EL (cell line): ENCODE measurements at regions not wholly inside any gene's neighbourhood (a gene's known extent, or its start where the extent isn't known, plus 50 kb on each side); places are given as distances from the start of the nearest gene placed in this dataset.

Experiments used
- DNase-seq: peaks from one replicate; pipeline ENCODE4 v3.0.0-alpha.2; 2016

DNA sequence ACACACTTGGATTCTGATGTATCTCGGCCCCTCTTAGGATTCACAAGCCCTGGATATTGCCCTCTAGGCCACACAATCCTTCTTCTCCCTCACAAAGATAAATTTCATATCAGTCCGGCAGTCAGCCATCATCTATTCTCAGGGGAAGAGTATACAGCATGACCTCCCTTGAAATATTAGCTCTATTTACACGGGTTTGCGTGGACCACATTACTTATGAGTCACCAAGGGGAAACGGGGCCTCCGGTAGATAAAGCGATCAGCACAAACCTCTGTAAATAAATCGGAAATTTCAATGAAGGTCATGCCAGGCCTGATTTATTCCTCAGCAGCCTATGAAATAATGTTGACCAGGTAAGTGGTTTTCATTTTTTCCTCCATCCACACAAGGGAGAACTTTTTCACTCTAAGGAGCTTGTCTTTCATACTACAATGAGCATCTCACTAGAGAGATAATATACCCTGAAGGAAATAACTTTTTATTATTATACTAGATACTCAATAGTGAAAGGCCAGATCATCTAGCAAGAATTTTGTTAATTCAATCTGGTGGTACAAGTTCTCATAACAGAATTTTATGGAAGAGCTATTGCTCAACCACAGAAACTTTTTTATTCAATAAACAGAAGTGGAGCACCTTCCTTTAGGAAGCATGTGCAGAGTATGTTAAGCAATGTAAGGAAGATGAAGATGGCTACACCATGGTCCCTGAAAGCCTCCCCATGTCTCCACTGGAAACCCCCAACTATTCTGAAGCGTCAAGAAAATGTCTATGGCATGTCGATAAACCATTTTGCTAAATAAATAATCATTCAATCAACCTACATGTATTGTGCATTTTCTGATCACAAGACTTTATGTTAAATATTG is 125.2 kb upstream of the PIK3C3 start:
- no peak for DNase-seq

DNA sequence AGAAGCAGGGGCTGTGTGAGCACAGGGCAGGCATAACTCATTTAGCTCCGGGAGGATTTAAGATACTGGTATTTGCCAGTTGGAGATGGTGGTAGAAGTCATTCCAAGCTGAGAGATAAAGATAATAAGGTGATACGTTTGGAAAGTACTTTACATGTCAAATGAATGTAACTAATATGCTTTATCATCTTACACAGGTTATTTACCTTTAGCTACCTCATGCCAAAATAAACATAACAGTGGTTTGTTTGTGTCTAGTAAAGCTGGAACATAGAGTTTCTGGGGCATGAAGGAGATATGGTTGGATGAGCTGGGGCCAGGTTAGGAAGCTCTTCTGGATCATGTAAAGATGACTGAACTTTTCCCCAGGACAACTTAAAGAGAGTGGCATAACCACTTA is 126.9 kb upstream of the PIK3C3 start:
- DNase-seq: no peak

DNA sequence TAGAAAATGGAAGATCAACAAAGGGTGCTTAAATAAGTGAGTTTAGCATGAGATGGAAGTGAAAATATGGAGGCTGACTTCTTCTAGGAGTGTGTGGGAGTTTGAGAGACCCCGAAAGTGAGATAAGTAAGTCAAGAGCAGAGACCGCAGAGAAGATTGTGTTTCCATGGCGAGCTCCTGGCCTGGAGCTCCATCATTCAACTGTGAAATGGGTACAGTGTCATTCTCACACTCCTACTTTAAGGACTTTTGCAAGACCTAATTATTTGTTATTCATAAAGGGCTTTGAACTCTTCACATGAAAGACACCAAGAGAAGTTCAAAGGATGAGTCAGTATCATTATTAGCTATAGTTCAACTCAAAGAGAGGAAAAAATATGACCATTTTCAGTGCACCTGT is 134.2 kb upstream of the PIK3C3 start:
- DNase-seq: no peak

DNA sequence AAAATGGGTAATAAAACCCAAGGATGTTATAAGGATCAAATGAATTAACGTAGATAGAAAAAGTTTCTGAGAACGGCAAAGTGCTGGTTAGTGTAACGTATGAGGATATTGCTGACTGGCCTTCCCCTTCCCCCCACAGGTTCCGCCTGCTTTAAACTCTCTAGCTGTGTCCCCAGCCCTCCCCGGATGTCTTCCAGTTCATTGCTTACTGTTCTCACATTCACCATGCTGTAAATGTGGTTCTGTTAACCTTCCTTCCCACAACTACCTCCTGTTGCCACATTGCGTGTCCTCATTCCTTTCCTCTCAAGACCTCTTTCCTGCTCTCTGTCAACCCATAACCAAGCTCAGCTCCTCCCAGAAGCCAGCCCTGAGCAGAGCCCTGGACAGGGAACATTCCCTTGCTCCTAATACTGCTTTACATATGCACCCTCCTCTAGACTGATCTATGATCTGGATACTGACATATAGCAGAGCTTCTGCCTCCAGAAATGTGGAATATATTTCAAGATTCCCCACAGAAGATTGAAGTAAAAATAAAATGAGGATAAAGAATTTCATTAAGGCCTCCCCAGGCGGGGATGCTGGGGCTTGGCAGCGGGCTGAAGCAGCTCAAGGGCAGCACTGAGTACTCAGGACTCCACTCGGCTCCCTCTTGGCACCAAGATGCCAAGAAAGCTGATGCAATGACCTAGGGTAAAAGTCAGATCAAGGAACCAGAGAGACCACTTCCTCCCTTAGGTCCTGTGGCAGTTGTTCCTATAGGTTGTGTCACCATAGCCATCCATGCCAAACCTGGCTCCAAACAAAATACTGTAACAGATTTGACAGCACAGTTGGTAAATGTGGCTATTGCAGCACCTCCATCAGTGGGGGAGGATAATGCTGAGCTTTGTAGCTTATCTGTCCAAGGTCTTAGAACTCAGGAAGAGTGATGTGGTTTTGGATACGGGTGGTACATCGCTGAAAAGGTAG is 136.4 kb upstream of the PIK3C3 start:
- DNase-seq: no peak

DNA sequence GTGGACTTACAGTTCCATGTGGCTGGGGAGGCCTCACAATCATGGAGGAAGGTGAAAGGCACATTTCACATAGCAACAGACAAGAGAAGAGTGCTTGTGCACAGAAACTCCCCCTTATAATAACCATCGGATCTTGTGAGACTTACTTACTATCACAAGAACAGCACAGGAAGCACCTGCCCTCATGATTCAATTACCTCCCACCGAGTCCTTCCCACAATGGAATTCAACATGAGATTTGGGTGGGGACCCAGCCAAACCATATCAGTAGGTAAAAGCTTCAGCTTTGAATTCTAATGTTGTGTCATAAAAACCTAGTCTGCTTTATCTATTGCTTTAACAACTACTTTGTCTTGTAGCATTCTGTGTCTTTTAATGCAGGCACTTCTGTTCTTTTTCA is 140.4 kb upstream of the PIK3C3 start:
- no peak for DNase-seq

DNA sequence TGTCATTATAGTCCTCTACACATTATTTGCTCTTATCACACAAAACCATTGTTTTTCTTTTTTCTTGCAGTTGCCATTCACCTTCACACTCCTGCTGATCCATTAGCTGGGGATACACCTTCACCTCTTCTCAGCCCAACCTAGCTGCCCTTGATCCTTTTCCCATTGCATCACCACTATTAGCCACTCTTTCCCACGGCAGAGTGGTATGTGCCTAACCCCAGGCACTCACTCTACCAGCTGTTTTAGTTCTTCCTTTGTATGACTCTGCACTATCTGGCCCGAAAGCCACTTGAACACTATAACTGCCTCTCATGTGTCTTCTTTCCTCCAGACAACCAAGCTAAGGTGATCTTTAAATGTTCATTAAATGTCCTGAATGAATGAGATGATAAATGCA is 145.4 kb upstream of the PIK3C3 start:
- DNase-seq: no peak

DNA sequence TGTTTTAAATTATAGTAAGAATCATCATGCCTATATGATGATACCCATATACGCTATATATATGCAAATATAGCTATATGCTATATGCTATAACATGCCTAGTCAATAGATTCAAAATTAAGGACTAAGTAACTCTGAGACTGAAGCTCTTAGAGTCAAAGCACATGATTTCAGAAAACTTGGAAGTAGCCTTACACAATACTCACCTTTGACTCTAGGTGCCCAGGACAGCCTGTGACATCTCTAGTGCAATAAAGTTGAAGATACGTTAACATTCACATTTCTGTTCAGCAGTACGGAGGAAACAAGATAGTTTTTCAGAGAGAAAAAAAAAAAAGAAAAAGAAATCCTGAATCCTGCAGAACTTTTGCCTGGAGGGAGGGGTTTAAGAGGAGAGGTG is 149.7 kb upstream of the PIK3C3 start:
- no peak for DNase-seq

DNA sequence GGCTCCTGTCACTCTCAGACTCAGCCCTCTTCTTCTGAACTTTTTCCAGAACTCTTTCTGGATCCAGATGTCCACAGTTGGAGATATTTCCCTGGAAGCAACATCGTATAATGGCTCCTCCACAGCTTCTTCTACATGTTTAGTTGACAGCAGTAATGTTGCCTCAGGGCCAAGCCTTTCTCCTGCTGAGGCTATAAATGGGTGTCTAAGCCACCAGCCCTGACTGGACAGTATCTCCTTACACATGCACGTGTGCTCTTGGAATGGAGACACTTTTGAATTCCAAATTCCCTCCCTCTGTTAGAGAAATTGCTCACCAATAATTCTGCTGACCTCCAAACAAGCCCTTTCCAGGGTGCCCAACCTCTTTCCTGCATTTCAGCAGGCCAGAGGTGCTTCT is 156.2 kb upstream of the PIK3C3 start:
- DNase-seq: no peak

DNA sequence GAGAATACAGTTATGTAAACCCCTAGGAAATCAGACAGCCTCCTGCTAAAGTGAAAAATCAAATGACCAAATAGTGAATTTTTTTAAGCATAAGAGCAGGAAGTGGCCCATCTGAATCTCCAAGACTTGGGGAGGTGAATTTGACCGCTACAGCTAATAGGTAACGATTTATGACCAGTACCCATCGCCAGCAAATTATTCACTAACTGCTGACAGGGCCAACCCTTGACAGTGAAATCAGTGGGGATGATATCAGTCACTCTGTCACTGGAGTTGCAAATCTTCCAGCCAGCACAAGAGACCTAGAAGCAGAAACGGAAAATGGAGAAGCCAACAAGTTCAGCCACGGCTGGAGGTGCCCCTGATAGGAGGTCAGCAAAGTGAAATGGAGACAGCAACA is 164.3 kb upstream of the PIK3C3 start:
- no peak for DNase-seq

DNA sequence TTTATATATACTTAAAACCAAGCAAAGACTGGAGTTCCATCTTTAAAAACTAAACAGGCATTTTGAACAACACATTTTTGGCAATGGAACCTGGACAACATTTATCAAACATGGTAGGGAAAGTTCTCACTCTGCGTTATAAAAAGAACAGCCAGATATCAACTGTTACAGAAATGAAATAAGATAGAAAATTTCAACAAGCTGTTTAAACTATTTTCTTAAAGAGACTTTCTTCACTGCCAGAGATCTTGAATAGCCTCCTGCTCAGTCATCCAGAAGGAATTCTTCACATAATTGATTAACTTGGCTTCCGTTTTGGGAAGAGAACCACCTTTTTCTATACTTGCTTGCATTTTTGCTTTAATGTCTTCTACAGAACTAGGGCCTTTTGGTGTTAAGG is 166.0 kb upstream of the PIK3C3 start:
- no peak for DNase-seq

DNA sequence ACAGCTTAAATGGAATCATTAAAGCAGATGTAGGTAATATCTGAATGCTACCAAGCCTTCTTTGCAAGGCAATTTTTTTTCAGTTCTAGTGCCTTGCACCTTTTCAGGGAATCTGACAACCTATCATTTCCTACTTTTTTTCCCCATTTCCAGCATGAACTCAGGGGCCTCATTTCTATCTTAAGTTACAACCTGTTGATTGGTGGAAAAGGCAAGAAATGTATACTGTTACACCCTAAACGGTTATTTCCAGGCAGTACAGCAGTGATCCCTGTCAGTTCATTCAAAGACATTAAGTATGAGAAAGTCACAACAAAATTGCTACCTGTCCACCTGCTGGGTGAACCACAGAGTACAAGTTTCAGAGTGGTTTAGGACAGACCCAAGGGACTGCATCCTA is 171.2 kb upstream of the PIK3C3 start:
- DNase-seq: no peak

DNA sequence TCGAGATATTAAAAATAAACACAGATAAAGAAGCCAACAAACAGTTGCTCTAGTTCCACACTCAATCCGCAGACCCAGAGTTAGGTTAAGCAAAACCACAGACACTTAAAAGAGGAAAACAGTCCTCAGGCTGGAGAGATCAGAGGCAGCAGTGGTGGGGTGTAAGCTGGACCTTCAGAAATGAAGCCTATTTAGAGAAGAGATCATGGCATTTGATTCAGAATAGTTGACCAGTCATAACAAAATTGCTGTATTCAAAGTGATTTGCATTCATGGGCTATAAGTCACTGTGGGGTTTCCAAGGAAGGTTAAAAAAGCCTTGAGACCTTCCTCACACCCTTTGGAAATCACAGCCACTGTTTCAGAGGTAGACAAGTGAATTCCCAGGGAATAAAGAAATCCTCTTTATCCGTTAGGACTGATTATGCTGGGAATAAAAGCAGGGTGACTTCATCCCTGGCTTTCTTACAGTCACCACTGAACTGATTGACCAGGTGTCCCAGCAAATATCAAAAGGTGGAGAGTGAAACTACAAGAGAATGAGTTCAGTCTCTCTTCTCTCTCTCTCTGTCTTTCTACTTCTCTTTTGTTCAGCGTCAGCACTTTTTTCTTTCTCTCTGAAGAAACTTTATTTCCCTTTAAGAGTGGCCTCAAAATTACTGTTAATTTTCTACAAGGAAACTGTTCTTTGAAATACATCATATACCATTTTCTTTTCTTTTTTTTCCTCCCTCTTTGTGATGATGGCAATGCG is 171.8 kb upstream of the PIK3C3 start:
- no peak for DNase-seq

DNA sequence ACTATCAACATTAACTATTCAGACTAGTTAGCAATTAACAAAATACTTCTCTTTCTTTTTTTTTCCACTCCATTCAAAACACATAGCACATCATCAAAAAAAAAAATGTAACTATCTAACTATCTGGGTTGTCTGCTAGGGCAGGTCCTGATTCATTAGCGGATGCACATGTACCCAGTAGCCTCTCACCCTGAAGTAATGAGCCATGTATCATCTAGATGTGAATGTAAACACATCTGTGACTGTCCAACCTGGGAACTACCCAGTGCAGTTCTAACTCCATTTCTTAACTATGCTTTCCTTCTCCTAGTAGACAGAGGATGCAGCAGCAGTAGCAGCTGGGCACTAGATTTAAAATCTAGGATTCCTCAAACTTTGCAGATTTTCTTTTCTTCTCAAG is 183.1 kb upstream of the PIK3C3 start:
- no peak for DNase-seq

DNA sequence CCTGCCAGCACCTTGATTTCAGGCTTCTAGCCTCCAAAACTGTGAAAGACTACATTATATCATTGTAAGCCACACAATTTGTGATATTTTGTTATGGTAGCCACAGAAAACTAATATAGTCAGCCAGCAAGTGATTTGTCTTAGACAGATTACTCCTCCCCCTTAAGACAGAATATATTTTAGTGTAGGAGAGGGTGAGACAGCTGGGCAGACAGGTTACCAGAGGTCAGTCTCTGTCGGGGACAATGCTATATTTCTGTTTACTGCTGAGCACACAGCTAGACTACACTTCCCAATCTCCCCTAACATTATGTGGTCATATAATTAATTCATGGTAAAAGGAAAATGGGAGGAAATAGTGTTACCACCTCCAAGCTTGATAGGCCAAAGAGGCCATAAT is 185.8 kb upstream of the PIK3C3 start:
- DNase-seq: no peak

DNA sequence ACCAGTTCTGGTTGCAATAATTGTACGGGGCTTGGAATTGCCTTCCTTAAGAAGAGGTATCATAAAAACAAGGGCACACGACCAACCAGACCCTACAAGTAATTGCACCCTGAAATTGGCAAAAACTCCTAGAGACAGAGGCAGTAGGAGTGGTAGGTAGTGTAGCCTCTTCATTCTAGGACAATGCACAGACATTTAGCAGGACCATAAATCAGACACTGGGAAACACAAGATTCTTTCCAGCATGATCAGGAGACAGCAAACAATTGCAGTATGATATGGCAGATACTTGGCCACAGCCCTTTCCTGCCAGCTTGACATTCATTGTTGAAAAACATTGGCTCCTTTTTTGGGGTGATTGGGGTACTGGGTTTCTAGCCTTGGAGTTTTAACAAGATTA is 186.6 kb upstream of the PIK3C3 start:
- no peak for DNase-seq

DNA sequence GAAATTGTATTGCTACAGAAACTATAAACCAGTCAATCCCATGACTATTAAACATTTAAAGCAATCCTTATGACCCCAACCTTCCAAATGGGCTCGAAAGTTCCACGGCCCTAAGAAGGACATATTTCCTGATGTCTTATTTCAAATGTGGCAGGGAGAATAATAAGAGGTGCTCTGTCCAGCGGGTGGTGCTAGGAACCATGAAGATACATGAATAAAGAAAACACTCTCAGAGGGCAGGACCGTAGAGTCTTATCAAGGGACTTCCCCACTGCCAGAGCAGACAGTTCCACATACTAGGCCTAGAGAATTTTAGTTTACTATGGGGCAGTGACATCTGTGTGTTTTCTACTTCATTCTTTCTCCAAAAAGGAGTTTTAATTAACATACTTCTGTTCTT is 187.1 kb upstream of the PIK3C3 start:
- peak; percentile 36 for DNase-seq

DNA sequence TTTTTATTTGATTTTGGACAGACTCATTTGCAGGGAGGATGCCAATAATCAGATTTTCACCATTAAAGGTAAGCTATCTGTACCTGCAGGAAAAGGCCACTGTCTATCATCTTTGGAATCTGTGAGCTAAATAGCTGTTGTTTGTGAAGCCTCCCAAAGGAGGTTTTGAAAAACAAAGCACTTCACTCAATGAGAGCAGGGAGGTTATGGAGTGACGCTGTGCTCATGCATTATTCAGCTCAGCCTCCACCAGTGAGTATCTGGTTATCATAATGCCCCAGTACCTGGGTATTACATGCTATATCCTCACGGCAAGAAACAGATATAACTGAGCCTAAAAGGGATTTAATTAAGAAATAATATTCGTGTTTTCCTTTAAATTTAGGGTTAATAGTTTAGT is 189.6 kb upstream of the PIK3C3 start:
- no peak for DNase-seq

DNA sequence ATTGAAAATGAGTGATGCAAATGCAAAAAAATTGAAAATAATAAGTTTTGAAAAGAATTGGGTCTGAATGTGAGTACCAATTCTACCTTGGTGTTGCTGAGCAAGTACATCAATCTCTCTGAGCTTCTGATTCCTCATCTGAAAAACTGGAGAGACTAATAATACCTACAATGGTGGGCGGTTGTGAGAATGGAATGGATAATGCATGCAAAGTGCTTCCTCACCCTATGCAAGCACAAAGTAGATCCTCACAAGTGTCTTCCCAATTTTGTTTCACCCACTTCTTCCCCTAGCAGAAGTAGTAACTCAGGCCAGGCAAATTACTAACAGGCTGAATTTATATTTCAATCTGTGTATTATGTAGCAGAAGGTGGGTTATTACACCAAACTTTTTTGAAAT is 191.7 kb upstream of the PIK3C3 start:
- no peak for DNase-seq

DNA sequence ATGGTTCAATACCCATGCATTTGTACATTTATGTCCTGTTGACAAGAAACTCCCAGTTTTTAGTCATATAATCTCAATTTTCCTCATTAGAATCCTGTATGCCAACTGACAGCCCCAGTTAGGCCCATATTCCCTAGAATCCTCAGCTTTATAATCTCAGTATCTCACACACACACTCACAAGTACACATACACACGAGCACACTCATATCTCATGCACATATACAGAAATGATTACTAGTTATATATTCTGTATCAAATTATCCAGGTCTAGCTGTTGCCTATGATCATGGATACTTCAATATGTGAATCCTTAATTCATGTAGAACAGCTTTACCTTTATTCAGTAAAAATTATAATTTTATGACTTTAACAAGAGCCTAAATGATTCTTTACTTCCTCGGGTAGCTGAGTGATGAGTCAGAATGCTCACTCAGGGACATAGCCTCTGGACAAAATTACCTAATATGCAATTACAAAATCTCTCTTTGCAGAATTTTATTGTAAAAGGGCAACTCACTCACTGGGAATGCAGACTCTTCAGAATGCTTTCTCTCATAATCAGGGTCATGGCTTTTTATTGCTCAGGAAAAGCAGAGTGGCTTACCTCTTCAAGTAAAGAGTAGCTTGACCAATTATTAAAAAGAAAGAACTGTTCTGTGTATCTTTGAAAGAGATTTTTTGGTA is 193.6 kb upstream of the PIK3C3 start:
- DNase-seq: peak; percentile 92

DNA sequence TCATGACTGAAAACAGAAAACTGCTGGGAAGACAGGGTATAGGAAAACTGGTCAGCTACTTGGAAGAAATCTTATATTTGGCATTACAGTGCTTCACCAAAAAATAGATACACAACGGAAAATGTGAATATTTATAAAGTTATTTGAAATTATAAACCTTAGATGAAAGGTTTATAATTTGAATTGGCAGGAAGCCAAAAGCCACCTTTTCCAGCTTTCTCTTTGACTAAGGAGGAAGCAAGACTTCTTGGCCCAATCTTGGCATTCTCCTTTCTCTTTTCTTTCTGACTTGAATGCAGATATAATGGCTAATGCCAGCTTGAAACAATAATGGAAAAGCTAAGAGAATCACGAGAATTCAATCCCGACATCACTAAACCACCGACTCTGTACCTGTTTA is 196.5 kb upstream of the PIK3C3 start:
- DNase-seq: no peak

DNA sequence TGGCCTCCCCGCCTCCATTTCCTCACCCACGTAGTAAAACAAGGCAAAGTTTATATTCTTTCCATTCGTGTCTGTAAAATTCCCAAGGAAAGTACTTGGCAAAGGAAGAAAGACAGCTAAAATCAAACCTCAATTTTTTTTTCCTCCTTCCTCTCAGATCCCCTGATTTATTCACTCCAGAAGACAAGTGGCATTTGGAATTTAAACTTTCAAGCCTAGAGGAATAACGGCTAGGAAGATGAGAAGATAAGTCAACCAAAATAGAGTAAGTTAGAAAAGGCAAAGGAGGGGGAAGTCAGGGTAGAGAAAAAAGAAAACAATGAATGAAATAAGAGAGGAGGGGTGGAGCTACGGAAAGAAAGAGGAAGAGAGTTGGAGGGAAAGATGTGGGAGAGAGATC is 198.9 kb upstream of the PIK3C3 start:
- no peak for DNase-seq

DNA sequence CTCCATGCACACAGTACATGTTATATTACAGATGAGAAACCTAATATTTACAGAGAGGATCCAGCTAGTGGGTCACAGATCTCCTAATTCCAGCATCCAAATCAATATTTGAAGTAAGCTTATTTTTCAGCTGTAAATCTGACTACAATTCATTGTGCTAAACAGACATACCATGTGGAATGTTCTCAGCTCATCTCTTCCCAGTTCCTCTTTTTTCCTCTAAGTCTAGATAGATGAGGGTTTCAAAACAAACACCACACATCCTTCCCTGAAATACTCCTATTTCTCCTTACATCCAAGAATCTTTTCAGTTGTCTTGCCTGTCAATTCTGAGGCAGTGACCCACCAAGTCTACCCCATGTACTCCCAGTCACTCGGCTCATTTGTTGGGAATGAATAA is 200.7 kb upstream of the PIK3C3 start:
- no peak for DNase-seq

DNA sequence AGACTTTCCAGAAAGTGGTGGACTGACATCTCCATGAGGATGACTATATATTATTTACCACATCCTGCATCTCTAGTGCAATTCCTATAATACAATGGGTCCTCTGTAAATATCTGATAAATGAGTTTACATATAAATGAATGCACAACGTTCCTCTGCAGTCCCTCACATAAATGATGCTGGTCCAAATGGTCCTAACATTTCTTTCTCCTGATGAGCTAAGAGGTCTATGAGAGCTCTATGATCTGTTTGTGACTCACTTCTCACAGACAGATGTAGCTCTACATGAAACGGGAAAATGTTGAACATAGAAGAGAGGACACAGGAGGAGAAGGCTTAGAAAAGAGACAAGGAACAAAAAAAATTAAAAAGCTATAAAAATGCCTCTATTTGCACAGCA is 201.2 kb upstream of the PIK3C3 start:
- peak; percentile 21 for DNase-seq
